ENCODE measurements at regions not wholly inside any gene's neighbourhood (a gene's known extent, or its start where the extent isn't known, plus 50 kb on each side); places are given as distances from the start of the nearest gene placed in this dataset.

GRCh38 chr2:184523732-184524131 is 74.6 kb upstream of the ZNF804A start:
- TF ChIP-seq, protein P1, sequence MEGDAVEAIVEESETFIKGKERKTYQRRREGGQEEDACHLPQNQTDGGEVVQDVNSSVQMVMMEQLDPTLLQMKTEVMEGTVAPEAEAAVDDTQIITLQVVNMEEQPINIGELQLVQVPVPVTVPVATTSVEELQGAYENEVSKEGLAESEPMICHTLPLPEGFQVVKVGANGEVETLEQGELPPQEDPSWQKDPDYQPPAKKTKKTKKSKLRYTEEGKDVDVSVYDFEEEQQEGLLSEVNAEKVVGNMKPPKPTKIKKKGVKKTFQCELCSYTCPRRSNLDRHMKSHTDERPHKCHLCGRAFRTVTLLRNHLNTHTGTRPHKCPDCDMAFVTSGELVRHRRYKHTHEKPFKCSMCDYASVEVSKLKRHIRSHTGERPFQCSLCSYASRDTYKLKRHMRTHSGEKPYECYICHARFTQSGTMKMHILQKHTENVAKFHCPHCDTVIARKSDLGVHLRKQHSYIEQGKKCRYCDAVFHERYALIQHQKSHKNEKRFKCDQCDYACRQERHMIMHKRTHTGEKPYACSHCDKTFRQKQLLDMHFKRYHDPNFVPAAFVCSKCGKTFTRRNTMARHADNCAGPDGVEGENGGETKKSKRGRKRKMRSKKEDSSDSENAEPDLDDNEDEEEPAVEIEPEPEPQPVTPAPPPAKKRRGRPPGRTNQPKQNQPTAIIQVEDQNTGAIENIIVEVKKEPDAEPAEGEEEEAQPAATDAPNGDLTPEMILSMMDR (IDR thresholded peaks at IDR 0.05), result no peak
- TF ChIP-seq POLR2A (IDR thresholded peaks at IDR 0.05), result no peak

Data from thyroid gland (tissue), 4 donors.